ENCODE measurements at regions not wholly inside any gene's neighbourhood (a gene's known extent, or its start where the extent isn't known, plus 50 kb on each side); places are given as distances from the start of the nearest gene placed in this dataset.
"Not testable (repeated sequence)": the region's sequence is repeated elsewhere in the genome, so short reads cannot be mapped to it uniquely, and the experiment has no call there.

- TF ChIP-seq, protein P1, sequence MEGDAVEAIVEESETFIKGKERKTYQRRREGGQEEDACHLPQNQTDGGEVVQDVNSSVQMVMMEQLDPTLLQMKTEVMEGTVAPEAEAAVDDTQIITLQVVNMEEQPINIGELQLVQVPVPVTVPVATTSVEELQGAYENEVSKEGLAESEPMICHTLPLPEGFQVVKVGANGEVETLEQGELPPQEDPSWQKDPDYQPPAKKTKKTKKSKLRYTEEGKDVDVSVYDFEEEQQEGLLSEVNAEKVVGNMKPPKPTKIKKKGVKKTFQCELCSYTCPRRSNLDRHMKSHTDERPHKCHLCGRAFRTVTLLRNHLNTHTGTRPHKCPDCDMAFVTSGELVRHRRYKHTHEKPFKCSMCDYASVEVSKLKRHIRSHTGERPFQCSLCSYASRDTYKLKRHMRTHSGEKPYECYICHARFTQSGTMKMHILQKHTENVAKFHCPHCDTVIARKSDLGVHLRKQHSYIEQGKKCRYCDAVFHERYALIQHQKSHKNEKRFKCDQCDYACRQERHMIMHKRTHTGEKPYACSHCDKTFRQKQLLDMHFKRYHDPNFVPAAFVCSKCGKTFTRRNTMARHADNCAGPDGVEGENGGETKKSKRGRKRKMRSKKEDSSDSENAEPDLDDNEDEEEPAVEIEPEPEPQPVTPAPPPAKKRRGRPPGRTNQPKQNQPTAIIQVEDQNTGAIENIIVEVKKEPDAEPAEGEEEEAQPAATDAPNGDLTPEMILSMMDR (IDR thresholded peaks at IDR 0.05): not testable (repeated sequence)
- not testable (repeated sequence) for TF ChIP-seq NR2C2 (CRISPR knock-in tag; IDR thresholded peaks at IDR 0.05); ESRRA (CRISPR knock-in tag; IDR thresholded peaks at IDR 0.05; ENCODE audit: borderline replicate concordance); CBFB (CRISPR knock-in tag; IDR thresholded peaks at IDR 0.05; ENCODE audit: low read depth); ZNF121 (CRISPR knock-in tag; IDR thresholded peaks at IDR 0.05); ERG (CRISPR knock-in tag; IDR thresholded peaks at IDR 0.05); JUN (CRISPR knock-in tag; IDR thresholded peaks at IDR 0.05); IRF2 (CRISPR knock-in tag; IDR thresholded peaks at IDR 0.05; ENCODE audit: borderline replicate concordance, low read depth); NFYB (CRISPR knock-in tag; conservative IDR thresholded peaks at IDR 0.05; ENCODE audit: low read depth)
Observed at GRCh38 chr2:116038758-116039157, 1596.3 kb downstream of the DPP10 start.
